SU-DHL-6 (cell line): ENCODE measurements at regions not wholly inside any gene's neighbourhood (a gene's known extent, or its start where the extent isn't known, plus 50 kb on each side); places are given as distances from the start of the nearest gene placed in this dataset.

Source experiments
- EZH2phosphoT487 ChIP-seq: fragments of 200-600 bp; sonication (generic), shearing (Covaris generic); conservative IDR thresholded peaks from 2 replicates; pipeline ENCODE4 v1.6.1; 2018; ENCODE audit warnings: mild to moderate bottlenecking, antibody characterized with exemption, low read length, moderate library complexity, mixed read lengths
- TF ChIP-seq, protein P1 (sequence below): fragments of 200-600 bp; sonication (generic); IDR thresholded peaks from one replicate; pipeline ENCODE4 v1.5.1; 2017; ENCODE audit warnings: antibody characterized with exemption, mild to moderate bottlenecking, low read length, moderate library complexity; ENCODE audit not compliant: insufficient read depth, poor library complexity, severe bottlenecking

DNA sequence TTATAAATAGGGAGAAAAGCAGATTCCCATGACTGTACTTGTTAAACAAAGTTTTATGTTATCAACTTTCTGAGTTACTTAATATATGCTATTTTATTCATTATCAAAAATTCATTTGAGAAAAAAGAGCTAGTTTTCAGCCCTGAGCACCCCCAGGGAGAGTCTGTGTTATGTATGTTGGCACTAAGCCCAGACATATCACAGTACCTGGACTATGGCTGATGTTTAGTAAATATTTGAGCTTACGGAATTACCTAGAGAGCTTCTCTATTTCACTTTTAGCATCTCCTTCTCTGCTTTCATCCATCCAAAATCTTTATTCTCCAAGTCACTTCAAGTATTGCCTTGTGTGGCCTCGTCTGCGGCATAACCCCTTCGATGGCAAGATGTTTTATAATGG, 225.9 kb upstream of the PCSK5 start:
- TF ChIP-seq, protein P1, sequence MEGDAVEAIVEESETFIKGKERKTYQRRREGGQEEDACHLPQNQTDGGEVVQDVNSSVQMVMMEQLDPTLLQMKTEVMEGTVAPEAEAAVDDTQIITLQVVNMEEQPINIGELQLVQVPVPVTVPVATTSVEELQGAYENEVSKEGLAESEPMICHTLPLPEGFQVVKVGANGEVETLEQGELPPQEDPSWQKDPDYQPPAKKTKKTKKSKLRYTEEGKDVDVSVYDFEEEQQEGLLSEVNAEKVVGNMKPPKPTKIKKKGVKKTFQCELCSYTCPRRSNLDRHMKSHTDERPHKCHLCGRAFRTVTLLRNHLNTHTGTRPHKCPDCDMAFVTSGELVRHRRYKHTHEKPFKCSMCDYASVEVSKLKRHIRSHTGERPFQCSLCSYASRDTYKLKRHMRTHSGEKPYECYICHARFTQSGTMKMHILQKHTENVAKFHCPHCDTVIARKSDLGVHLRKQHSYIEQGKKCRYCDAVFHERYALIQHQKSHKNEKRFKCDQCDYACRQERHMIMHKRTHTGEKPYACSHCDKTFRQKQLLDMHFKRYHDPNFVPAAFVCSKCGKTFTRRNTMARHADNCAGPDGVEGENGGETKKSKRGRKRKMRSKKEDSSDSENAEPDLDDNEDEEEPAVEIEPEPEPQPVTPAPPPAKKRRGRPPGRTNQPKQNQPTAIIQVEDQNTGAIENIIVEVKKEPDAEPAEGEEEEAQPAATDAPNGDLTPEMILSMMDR: no peak
- no peak for TF ChIP-seq EZH2phosphoT487
